HG03108 (cell line): ENCODE measurements at regions not wholly inside any gene's neighbourhood (a gene's known extent, or its start where the extent isn't known, plus 50 kb on each side); places are given as distances from the start of the nearest gene placed in this dataset.
A peak's percentile ranks its signal among the peaks of the same experiment; 100 is the strongest.

ENCODE experiments used
- ATAC-seq: cut with Tn5 transposase; IDR thresholded peaks from one replicate; pipeline ENCODE4 v1.9.1; 2021; ENCODE audit warnings: moderate library complexity; ENCODE audit not compliant: unreplicated experiment

- no peak for ATAC-seq
Measured at GRCh38 chr4:137688651-137689050, 156.4 kb upstream of the PCDH18 start.

GRCh38 chr4:137685357-137685756 lies 153.1 kb upstream of the PCDH18 start:
- ATAC-seq = no peak

- no peak for ATAC-seq
Measured at GRCh38 chr4:137681081-137681480, 148.8 kb upstream of the PCDH18 start.

- peak; percentile 52 for ATAC-seq
Measured at GRCh38 chr4:137678796-137679195, 146.5 kb upstream of the PCDH18 start.

GRCh38 chr4:137677863-137678262 lies 145.6 kb upstream of the PCDH18 start:
- no peak for ATAC-seq

GRCh38 chr4:137676357-137676998 lies 144.2 kb upstream of the PCDH18 start:
- no peak for ATAC-seq

- ATAC-seq = no peak
Measured at GRCh38 chr4:137674066-137674465, 141.8 kb upstream of the PCDH18 start.

GRCh38 chr4:137668885-137669545 lies 136.7 kb upstream of the PCDH18 start:
- ATAC-seq = no peak

GRCh38 chr4:137664416-137664815 lies 132.1 kb upstream of the PCDH18 start:
- ATAC-seq = no peak

GRCh38 chr4:137664046-137664387 lies 131.7 kb upstream of the PCDH18 start:
- ATAC-seq = no peak

GRCh38 chr4:137663251-137664045 lies 131.2 kb upstream of the PCDH18 start:
- ATAC-seq = no peak

GRCh38 chr4:137661693-137662092 lies 129.4 kb upstream of the PCDH18 start:
- no peak for ATAC-seq

- no peak for ATAC-seq
Measured at GRCh38 chr4:137660211-137660610, 127.9 kb upstream of the PCDH18 start.

GRCh38 chr4:137659431-137659830 lies 127.1 kb upstream of the PCDH18 start:
- ATAC-seq = no peak

- no peak for ATAC-seq
Measured at GRCh38 chr4:137656661-137657060, 124.4 kb upstream of the PCDH18 start.

- ATAC-seq = no peak
Measured at GRCh38 chr4:137655302-137655701, 123.0 kb upstream of the PCDH18 start.

GRCh38 chr4:137651128-137651527 lies 118.8 kb upstream of the PCDH18 start:
- ATAC-seq = no peak

- no peak for ATAC-seq
Measured at GRCh38 chr4:137649711-137650450, 117.6 kb upstream of the PCDH18 start.

- ATAC-seq = no peak
Measured at GRCh38 chr4:137648531-137648930, 116.2 kb upstream of the PCDH18 start.

- no peak for ATAC-seq
Measured at GRCh38 chr4:137647375-137647774, 115.1 kb upstream of the PCDH18 start.

GRCh38 chr4:137644201-137644600 lies 111.9 kb upstream of the PCDH18 start:
- ATAC-seq = no peak
